MM.1S (cell line): ENCODE measurements at regions not wholly inside any gene's neighbourhood (a gene's known extent, or its start where the extent isn't known, plus 50 kb on each side); places are given as distances from the start of the nearest gene placed in this dataset.
"Not testable (repeated sequence)": the region's sequence is repeated elsewhere in the genome, so short reads cannot be mapped to it uniquely, and the experiment has no call there.

ENCODE experiments used
- CTCF ChIP-seq: fragments of 300-600 bp; sonication (generic); IDR thresholded peaks from 2 replicates; pipeline ENCODE4 v1.5.1; 2016; ENCODE audit warnings: antibody characterized with exemption, low read length, mixed read lengths
- EZH2 ChIP-seq: fragments of 300-600 bp; sonication (generic); optimal IDR thresholded peaks from 2 replicates; pipeline ENCODE3; 2017; ENCODE audit warnings: low read depth, mild to moderate bottlenecking, antibody characterized with exemption, low read length, mixed read lengths

GRCh38 chr9:41658116-41658515 is 469.0 kb upstream of the ZNG1F start:
- not testable (repeated sequence) for TF ChIP-seq CTCF, EZH2
